K562 (cell line): ENCODE measurements at regions not wholly inside any gene's neighbourhood (a gene's known extent, or its start where the extent isn't known, plus 50 kb on each side); places are given as distances from the start of the nearest gene placed in this dataset.

Source experiments
- ATAC-seq: fragments of 200-7000 bp; cut with Tn5 transposase; 3 replicates; pipeline ENCODE4 v1.9.1; 2020; ENCODE audit warnings: moderate library complexity
- BruUV-seq: library from RNA; stranded (reverse); fragments of 400-500 nt; replicated peaks from 2 replicates; lab custom pipeline; 2021; lab: Mats Ljungman, UMichigan
- CTCF ChIA-PET: fragments of 300-600 bp; formaldehyde crosslinking; extraction: SDS; loops from one replicate; lab custom pipeline; 2021; ENCODE audit warnings: low intra/inter-chr PET ratio; lab: Yijun Ruan, JAX
- POLR2A ChIA-PET: fragments of 300-600, 350-650 bp; sonication (Branson Sonifier 250); formaldehyde crosslinking; extraction: SDS; loops from one replicate; lab custom pipeline; 2021; ENCODE audit warnings: antibody characterized with exemption, inconsistent platforms; lab: Yijun Ruan, JAX
- DNase-seq, 4 experiments: peaks; one replicate each; pipeline versions ENCODE4 v3.0.0 to v3.0.0-alpha.2; 2011 to 2018; ENCODE audit warnings: low spot score in 3 of 4, mixed read lengths in 3 of 4; ENCODE audit errors: extremely low read depth in 1 of 4
- FAIRE-seq: peaks from 2 replicates; lab custom pipeline; 2011; peaks lifted over from hg19 to GRCh38; lab: Jason Lieb, UNC
- H2AFZ ChIP-seq: 2 replicates; pipeline ENCODE4 v1.6.0; 2011; ENCODE audit warnings: low read depth, low read length, control low read depth, inconsistent platforms
- H3K27ac ChIP-seq: fragments of 200-600 bp; 3 replicates; pipeline ENCODE4 v1.8.0; 2011; ENCODE audit warnings: low read depth, mild to moderate bottlenecking, control low read depth, inconsistent platforms, low read length, moderate library complexity, mixed read lengths; ENCODE audit errors: extremely low read depth
- H3K27me3 ChIP-seq, 2 experiments: fragments of 300-600 bp in 1 of 2; 2 replicates in 1 of 2; 3 replicates in 1 of 2; pipeline versions ENCODE4 v1.6.0 to v1.8.0; 2011; ENCODE audit warnings: inconsistent platforms in 2 of 2, low read length in 2 of 2, mild to moderate bottlenecking in 1 of 2, mixed read lengths in 1 of 2, moderate library complexity in 1 of 2; ENCODE audit not compliant: control insufficient read depth in 2 of 2, insufficient read depth in 2 of 2
- H3K36me3 ChIP-seq: fragments of 300-600 bp; 3 replicates; pipeline ENCODE4 v1.8.0; 2011; ENCODE audit warnings: mild to moderate bottlenecking, low read length, inconsistent platforms; ENCODE audit not compliant: control insufficient read depth, insufficient read depth
- H3K4me1 ChIP-seq, 2 experiments: fragments of 200-600 bp in 1 of 2; replicated peaks in 1 of 2; 2 replicates in 1 of 2; 3 replicates in 1 of 2; pipeline versions ENCODE4 v1.5.1 to v1.8.0; 2011; ENCODE audit warnings: inconsistent platforms in 2 of 2, low read length in 2 of 2, mild to moderate bottlenecking in 1 of 2, mixed read lengths in 1 of 2, moderate library complexity in 1 of 2; ENCODE audit not compliant: control insufficient read depth in 2 of 2, insufficient read depth in 2 of 2
- H3K4me2 ChIP-seq: 2 replicates; pipeline ENCODE4 v1.6.1; 2011; ENCODE audit warnings: low read length, control low read depth, inconsistent platforms, mixed read lengths; ENCODE audit not compliant: insufficient read depth
- H3K4me3 ChIP-seq: fragments of 200-600 bp; sonication (generic), shearing (Covaris generic); 2 replicates; pipeline ENCODE4 v1.5.1; 2016; ENCODE audit warnings: control low read depth, inconsistent platforms
- H3K79me2 ChIP-seq: fragments of 200-600 bp; 3 replicates; pipeline ENCODE4 v1.8.0; 2011; ENCODE audit warnings: low read length, inconsistent platforms; ENCODE audit not compliant: control insufficient read depth, insufficient read depth
- H3K9ac ChIP-seq, 2 experiments: 2 replicates each; pipeline versions ENCODE4 v1.6.0 to v1.6.1; 2011; ENCODE audit warnings: low read depth in 2 of 2, low read length in 2 of 2, control low read depth in 1 of 2, inconsistent platforms in 1 of 2, mild to moderate bottlenecking in 1 of 2, mixed read lengths in 1 of 2; ENCODE audit not compliant: insufficient read depth in 1 of 2
- H3K9me1 ChIP-seq: one replicate; pipeline ENCODE4 v1.6.0; 2011; ENCODE audit warnings: inconsistent platforms, mild to moderate bottlenecking, low read length, moderate library complexity; ENCODE audit not compliant: control insufficient read depth, insufficient read depth
- H3K9me3 ChIP-seq: replicated peaks from 2 replicates; pipeline ENCODE4 v1.5.1; 2011; ENCODE audit warnings: low read depth, low read length, inconsistent platforms; ENCODE audit not compliant: control insufficient read depth, insufficient read depth
- H4K20me1 ChIP-seq: replicated peaks from 2 replicates; pipeline ENCODE4 v1.6.1; 2011; ENCODE audit warnings: low read length, inconsistent platforms, mixed read lengths; ENCODE audit not compliant: control insufficient read depth, insufficient read depth
- MEIS2 ChIP-seq: fragments of 450-650 bp; IDR thresholded peaks from 2 replicates; pipeline ENCODE4 v1.6.1; 2014; ENCODE audit warnings: mild to moderate bottlenecking; ENCODE audit not compliant: partially characterized antibody
- PBX2 ChIP-seq, 2 experiments: IDR thresholded peaks in 1 of 2; conservative IDR thresholded peaks in 1 of 2; 2 replicates each; pipeline ENCODE4 v1.6.1; 2016; ENCODE audit warnings: low read depth in 2 of 2, mild to moderate bottlenecking in 1 of 2, missing compliant biosample characterization in 1 of 2, missing genetic modification characterization in 1 of 2, moderate library complexity in 1 of 2
- WGBS: fragments of 100-300 bp; shearing (Covaris generic); methylation state at CpG from one replicate; pipeline ENCODE4 v1.1.6; 2016; ENCODE audit warnings: low coverage, mixed read lengths; ENCODE audit not compliant: insufficient coverage; ENCODE audit errors: missing lambda C conversion rate; 5-methylcytosine and 5-hydroxymethylcytosine counted together
- in situ Hi-C: fragments of 300-500 bp; cut with MboI; formaldehyde crosslinking; loops from 4 replicates; pipeline ENCODE4 v1.15.0; 2018; ENCODE audit warnings: inconsistent platforms, mixed read lengths
- intact Hi-C: fragments of 100-400 bp; cut with micrococcal nuclease; formaldehyde crosslinking; loops from 2 replicates; pipeline ENCODE4 v1.14.2; 2022
- TF ChIP-seq, protein P1 (sequence below): fragments of 250-450 bp; sonication (Bioruptor Pico); IDR thresholded peaks from 2 replicates; pipeline ENCODE4 v1.5.0; 2022; ENCODE audit warnings: mild to moderate bottlenecking

DNA sequence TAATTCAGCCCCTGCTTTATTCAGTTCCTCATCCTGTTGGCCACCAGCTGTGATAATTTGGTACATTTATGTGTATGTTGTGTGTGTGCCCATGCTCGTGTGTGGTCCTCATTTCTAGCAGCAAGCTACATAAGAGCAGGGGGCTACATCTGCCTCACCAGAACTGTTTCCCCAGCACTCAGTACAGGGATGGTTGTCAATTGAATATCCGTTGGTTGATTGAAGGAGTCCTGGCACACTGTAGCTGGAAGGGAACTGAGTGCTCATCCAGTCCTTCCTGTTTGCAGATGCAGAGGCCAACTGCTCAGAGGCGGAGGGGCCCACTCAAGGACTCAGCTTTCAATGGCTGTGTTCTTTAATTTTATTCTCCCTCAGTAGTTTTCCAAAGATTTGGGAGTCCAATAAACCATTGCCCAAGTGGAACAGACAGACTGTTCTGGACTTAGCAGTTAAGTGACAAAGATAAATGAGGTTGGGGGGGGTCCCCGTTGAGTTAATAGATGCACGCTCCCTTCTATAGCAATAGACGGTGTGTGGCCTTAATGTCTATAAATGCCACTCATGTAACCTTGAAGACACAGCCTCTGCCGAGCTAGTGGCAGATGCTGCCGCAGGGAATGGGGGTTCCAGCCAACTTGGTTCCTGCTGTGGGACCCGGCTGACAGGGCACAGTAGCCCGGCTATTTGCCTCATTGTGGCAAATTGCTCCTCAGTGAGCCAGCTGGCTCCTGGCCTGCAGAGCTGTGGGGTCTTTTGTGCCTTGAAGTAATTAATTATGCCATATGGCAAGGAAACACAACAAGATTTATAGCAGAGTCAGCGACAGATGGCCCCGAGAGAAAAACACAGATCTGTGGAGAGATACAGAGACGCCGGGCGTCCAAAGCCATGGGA lies 71.4 kb upstream of the GRK3 start:
- ChIA-PET POLR2A (interaction anchor here (0.6 kb wide), 1 partner anchor 258 kb away, joined by 3 read pairs; no protein-coding TSS in a partner anchor), CTCF (no interaction called here)
- no peaks in the 10 kb centered on the region for H3K79me2 ChIP-seq
- in situ Hi-C loops = no loop called here
- intact Hi-C loops = no loop called here
- H3K9me3 ChIP-seq = no peaks in the 10 kb centered on the region
- H3K27me3 ChIP-seq = no peaks in the 10 kb centered on the region
- TF ChIP-seq, protein P1, sequence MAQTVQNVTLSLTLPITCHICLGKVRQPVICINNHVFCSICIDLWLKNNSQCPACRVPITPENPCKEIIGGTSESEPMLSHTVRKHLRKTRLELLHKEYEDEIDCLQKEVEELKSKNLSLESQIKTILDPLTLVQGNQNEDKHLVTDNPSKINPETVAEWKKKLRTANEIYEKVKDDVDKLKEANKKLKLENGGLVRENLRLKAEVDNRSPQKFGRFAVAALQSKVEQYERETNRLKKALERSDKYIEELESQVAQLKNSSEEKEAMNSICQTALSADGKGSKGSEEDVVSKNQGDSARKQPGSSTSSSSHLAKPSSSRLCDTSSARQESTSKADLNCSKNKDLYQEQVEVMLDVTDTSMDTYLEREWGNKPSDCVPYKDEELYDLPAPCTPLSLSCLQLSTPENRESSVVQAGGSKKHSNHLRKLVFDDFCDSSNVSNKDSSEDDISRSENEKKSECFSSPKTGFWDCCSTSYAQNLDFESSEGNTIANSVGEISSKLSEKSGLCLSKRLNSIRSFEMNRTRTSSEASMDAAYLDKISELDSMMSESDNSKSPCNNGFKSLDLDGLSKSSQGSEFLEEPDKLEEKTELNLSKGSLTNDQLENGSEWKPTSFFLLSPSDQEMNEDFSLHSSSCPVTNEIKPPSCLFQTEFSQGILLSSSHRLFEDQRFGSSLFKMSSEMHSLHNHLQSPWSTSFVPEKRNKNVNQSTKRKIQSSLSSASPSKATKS (CRISPR knock-in tag) = no peak
- TF ChIP-seq PBX2 (CRISPR knock-in tag; IDR thresholded peaks at IDR 0.05; ENCODE audit: low read depth) (no peak), PBX2 (tag; conservative IDR thresholded peaks at IDR 0.05; ENCODE audit: low read depth) (peak; percentile 82), MEIS2 (peak; percentile 63)
- H3K36me3 ChIP-seq = no peaks in the 10 kb centered on the region
- peaks cover 0 to 5% of the 10 kb centered on the region in 2 experiments; a peak in 2 of 5 replicates for H3K4me1 ChIP-seq
- H4K20me1 ChIP-seq = peaks cover 7% of the 10 kb centered on the region
- no peak overlapping the region for H3K9ac ChIP-seq
- H2AFZ ChIP-seq = no peak overlapping the region
- ATAC-seq (no peak), DNase-seq (no peak), FAIRE-seq (no peak)
- no peak overlapping the region for H3K27ac ChIP-seq
- no peak overlapping the region for H3K4me2 ChIP-seq
- BruUV-seq = no TSS peak
- H3K9me1 ChIP-seq = no peaks in the 10 kb centered on the region
- no peak overlapping the region for H3K4me3 ChIP-seq
- WGBS = 53% methylated on average over 13 of the region's 15 CpGs
